Erythroblast (primary cell): ENCODE measurements at regions not wholly inside any gene's neighbourhood (a gene's known extent, or its start where the extent isn't known, plus 50 kb on each side); places are given as distances from the start of the nearest gene placed in this dataset.

Source experiments
- GATA1 ChIP-seq: IDR thresholded peaks from 2 replicates; pipeline ENCODE4 v1.6.1; 2011; ENCODE audit warnings: low read depth, mild to moderate bottlenecking, control low read depth, low read length, moderate library complexity
- POLR2A ChIP-seq: IDR thresholded peaks from 2 replicates; pipeline ENCODE4 v1.6.1; 2011; ENCODE audit warnings: mild to moderate bottlenecking, low read length

DNA sequence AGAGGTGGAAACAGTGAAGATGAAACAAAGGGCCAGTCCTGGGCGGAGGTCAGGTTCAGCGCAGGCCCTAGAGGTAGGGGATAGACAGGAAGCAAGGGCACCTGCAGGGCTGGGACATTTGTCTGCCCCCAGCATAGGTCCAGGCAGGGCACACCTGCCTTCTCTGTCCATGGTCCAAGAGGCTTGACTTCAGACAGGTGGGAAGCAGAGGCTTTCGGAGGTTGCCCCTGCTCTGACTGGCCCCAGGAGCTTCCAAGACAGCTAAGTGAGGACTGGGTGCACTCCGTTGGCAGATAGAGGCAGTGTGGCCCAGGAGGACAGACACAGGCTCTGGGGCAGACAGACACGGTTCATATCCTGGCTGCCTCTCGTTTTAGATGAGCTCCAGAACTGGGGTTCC, 71.6 kb upstream of the GRB10 start:
- no peak for TF ChIP-seq POLR2A
- no peak for TF ChIP-seq GATA1
